ENCODE measurements at regions not wholly inside any gene's neighbourhood (a gene's known extent, or its start where the extent isn't known, plus 50 kb on each side); places are given as distances from the start of the nearest gene placed in this dataset.
"Not testable (repeated sequence)": the region's sequence is repeated elsewhere in the genome, so short reads cannot be mapped to it uniquely, and the experiment has no call there.

DNA sequence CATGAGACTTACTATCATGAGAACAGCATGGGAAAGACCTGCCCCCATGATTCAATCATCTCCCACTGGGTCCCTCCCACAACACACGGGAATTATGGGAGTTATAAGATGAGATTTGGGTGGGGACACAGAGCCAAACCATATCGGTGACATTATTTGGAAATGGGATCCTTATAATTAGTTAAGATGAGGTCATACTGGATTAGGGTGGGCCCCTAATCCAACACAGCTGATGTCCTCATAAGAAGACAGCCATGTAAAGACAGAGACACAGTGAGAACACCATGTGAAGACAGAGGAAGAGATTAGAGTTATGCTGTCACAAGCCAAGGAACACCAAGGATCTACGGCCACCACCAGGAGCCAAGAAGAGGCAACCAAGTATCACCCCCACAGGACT, 161.7 kb downstream of the SPTSSA start:
- DNase-seq: no peak

DNA sequence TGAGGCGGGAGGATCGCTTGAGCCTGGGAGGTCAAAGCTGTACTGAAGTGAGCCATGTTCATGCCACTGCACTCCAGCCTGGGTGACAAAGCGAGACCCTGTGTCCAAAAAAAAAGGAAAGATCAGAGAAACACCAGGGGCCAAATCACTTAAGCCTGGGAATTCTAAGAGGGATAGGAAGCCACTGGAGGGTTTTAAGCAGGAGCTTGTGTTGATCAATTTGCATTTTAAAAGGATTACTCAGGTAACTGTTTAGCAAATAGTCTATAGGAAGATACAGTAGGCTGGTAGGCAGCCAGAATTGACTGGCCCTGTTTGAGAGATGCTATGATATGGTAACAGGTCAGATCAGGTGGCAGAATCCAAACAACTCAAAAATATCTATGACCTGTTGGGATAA, 162.7 kb downstream of the SPTSSA start:
- DNase-seq: no peak

DNA sequence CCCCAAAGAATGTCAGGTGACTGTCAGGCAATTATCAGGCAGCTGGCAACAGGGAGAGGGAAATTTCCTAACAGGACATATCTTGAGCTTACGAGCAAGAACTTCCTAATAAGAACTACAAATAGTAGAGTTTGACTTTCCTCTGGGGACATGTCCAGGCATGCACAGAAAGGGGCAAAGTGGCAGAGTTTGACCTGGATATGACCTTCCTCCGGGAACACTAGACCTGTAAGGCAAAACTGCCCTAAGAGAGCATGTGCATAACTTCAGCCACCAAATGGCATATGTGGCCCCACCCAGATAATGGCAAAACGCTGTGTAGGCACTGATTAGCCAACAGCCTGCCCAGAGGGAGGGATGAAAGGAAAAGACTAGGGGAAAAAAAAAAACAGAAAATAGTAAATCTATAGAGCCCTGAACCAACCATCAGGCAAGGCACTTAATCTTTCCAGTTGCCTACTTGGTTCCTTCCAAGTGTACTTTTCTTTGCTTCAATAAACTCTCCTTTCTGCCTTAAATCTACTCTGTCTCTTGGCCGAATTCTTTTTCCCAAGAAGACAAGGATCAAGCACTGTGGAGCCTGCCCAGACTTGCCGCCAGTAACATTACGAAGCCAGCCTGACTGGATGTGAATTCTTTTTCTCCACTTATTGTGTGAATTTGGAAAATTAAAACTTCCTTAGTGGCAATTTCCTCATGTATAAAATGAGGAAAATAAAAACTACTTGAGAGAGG, 164.1 kb downstream of the SPTSSA start:
- DNase-seq: no peak

DNA sequence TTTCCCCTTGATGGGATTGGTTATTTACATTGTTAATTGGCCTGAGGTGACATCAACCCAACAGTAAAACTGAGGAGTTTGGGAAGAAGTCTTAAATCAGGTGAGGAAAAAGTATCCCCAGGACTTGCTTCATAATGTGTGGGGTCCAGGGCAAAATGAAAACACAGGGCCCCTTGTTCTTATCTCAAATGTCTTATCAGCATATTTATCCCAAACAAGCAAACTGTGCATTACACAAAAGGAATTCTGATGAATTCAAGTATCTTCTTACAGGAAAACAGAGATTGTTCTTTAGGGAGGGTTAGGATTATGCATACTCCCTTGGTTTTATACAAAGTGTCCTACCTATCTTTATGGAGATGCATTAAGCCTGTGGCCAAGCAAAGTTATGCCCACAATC, 178.4 kb downstream of the SPTSSA start:
- DNase-seq: no peak

DNA sequence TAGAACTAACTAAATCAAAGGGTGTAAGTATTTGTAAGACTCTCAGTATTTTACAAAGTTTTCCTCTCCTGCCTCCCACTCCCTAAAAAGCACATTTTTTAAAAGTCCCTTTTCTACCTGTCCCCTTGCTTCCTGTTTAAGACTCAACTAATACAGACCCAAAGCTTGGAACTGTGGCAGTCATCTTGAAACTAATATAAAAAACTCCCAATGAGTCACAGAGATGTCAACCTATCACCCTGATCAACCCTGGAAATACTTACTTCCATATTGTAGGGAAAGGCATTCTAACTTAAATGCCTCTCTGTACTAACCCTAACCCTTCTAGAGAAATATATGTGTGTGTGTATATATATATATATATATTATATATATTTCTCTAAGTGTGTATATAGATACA, 184.8 kb downstream of the SPTSSA start:
- no peak for DNase-seq

DNA sequence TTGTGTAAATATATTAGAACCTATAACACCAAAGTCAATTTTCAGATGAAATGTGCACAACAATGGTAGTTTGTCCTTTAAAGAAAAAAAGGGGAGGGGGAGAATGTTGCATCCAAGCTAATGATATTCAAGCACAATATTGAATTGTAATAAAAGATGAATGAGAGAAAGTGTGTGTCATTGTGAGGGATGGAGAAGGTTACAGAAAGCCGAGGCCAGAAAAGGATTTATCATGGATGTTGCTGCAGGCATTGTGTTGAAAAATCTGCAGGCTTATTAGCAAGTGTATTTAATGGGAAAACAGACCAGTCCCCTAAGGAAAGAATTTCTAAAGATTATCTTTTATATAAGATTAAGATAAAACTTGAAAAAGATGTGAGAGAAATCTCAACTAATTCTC, 186.5 kb downstream of the SPTSSA start:
- DNase-seq: no peak

DNA sequence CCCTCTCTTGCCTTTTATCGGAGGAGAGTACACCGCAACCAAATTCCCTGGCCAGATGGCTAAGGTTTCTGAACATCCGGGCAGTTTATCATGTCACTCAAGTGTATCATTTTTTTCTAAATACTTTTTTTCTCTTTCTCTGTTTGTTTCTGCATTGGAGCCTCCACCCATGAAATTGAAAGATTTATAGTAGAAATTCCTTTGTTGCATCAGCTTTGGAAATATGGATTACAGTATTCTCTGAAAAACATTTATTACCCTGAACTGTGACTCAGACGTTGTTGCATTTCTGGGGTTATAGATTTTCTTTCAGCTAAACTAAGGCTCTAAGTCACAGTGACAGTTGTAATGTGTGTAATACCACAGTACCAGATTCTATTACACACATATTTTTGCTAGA, 187.0 kb downstream of the SPTSSA start:
- no peak for DNase-seq

DNA sequence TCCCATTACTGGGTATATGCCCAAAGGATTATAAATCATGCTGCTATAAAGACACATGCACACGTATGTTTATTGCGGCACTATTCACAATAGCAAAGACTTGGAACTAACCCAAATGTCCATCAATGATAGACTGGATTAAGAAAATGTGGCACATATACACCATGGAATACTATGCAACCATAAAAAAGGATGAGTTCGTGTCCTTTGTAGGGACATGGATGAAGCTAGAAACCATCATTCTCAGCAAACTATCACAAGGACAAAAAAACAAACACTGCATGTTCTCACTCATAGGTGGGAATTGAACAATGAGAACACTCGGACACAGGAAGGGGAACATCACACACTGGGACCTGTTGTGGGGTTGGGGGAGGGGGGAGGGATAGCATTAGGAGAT, 188.3 kb downstream of the SPTSSA start:
- not testable (repeated sequence) for DNase-seq

DNA sequence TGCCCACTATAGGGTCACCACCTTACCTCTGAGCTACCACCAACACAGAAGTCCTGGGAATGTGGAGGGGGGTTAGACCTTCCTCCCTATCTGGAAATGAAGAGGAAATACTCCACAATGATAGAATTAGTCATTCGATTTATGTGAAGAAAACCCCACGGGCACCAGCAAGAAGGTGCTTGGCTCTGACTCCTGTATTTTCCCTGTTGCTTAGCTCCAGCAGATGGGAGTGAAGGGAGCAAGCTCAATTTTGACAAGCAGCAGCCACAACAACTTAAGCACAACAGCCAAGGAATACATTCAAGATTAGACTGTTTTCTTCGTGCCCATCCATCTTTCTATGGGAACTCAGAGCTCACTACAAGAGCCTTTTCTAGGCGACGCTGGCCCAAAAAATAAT, 191.7 kb downstream of the SPTSSA start:
- DNase-seq: no peak

DNA sequence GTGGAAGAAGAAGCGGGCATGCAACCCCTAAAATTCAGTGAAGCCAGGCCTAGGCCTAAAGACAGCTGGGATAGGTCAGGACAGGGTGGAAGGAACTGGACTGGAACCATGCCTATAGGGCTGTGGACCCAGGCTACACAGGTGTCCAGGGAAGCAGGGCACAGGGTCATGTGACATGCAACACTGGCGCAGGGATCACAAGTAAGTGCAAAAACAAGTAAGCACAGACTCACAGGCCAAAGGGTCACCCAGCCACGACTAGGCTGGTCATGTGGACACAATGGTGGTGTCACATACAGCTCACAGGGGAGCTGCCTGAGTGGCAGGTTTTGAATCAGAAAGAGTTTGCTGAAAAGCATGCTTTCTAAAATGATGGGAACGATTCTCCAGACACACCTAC, 195.7 kb downstream of the SPTSSA start:
- DNase-seq: no peak

DNA sequence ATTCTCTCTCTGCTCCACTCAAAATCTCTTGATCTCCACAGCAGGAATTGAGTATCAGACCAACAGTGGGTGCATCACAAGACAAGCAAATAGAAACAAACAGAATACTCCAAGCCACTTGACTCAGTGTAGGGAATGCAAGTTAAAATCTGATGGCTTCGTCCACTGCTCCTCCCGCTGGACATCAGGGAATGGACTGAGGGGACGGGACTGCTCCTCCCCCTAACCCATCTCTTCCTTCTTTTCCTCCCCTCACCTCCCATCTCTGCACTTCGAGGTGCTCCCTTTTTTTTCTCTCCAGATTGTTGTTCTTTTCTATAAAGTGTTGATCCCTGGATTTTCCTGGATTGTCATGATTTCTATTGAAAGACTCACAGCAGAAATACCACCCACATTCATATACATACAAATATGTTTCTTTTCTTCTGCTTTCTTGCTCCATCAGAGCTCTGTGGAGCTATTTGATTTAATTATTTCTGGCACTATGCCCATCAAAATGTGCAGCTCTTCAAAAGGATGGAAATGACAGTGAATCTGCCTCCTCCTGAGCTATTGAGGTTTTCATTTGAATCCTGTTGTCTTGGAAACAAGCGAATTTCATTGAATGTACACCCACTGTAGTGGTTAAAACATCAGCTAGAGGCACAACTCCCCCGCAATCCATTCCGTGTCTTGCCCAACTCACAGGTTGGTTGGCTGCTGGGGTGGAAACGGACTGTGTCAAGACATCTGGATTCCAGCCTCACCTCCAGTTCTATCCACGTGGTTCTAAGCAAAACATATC, 199.7 kb downstream of the SPTSSA start:
- no peak for DNase-seq

DNA sequence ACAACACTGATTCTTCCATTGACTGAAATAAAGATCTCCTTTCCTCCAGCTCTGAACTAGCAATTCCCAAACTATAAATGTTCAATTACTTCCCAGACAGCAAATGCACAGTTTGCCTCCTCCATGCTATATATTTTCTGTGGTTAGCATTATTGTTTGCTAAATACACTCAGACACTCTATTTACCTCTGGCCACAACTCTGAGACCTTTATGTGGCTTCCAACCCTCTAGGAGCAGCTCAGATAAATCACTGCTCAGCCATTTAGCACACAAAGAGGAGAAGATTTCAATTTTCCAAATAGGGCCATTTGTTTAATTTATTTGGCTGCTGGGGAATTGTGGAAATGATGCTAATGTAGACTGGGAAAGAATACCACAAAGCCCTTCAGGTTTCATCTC, 202.0 kb downstream of the SPTSSA start:
- no peak for DNase-seq

DNA sequence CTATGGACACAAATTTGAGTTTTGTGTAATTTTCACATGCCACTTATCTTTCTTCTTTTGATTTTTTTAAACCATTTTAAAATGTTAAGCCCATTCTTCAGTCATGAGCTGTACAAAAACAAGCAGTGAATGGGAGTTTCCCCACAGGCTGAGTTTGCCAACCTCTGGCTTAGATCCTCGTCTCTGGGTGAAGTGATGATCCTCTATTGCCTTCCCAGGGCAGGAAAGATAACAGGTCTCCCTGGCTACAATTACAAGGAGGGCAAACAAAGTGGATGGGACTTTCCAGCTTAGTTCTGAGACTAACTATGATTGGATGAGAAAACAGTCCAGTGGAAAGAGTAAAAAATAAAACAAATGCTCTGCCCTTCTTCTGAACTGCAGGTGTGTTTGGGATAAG, 203.7 kb downstream of the SPTSSA start:
- no peak for DNase-seq

DNA sequence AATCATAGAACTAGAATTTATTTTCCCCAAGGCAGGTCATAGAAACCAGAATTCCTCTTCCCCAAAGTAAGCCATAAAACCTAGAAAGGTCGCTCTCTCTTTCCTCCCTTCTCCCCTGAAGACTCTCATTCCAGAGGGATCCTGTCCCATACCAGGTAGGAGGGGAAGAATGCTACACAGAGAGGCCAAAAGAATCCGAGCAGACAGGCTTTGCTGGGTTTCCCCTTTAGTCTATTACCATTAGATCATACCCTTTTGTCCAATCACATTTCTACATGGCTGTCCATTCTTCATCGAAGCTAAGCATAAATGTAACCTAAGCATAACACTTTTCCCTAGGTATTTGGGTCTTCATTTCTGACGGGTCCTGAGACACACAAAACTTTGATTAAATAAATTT, 204.5 kb downstream of the SPTSSA start:
- DNase-seq: no peak

DNA sequence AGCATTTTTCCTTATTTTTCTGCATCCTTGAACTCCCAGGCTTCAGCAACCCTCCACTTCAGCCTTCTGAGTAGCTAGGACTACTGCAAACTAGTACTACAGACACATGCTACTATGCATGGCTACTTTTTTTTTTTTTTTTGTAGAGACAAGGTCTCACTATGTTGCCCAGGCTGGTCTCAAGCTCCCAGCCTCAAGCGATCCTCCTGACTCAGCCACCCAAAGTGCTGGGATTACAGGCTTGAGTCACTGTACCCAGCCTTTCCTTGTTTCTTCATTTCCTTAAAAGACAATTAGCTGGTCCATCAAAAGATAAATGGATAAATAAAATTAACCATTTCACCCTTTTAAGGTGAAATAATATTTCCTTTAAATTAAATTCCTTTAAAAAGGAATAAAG, 205.8 kb downstream of the SPTSSA start:
- no peak for DNase-seq

DNA sequence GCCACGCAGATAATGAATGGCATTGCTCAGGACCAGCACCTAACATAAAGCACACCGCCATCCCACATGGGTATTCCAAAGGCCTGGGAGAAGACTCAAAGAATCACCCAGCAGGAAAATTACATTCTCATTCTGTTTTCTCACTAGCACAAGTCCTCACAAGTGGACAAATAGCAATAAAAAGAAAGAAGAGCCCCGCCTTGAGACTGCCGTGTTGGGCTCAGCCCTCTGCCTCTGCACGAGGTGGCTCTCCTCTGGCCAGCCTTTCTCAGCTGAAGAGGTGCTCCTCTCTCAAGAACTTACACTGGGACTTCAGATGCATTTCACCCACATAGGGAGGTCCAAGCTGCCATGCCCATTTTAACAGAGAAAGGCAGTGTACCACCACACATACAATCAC, 207.5 kb downstream of the SPTSSA start:
- no peak for DNase-seq

DNA sequence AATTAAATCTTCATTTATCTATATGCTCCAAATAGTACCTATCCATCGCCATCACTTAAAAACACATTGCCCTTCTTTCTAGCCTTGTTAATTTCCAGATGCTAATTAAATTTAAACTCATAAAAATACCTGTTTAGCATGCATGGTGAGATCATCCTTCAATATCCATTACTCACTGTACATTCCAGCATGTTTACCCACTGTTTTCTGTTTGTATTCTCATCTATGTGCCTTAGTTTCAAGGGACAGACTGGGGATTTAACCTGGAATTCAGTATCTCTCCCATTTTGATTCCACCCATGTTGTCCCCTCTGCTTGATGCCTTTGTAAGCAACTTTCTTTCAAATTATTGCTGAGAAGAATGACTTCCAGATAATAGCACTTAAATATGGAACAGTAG, 208.0 kb downstream of the SPTSSA start:
- DNase-seq: no peak

DNA sequence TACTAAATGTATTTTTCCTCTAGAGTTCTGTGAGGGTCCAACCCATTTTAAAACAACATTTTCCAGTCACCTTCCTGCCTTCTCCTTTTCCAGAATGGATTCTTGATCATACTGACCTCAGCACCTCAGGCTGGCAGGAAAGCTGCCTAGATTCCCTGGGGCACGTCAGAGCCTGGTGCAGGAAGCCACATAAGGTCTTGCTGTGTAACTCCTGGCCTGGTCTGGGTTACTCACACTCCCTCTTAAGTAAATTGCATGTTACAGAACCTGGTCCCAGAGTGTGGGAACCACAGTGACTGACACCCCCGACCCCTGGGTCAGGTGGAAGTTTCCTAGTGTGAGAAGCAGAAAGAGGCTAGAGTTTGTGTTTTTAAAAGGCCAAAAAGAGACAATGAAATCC, 209.8 kb downstream of the SPTSSA start:
- DNase-seq: no peak

DNA sequence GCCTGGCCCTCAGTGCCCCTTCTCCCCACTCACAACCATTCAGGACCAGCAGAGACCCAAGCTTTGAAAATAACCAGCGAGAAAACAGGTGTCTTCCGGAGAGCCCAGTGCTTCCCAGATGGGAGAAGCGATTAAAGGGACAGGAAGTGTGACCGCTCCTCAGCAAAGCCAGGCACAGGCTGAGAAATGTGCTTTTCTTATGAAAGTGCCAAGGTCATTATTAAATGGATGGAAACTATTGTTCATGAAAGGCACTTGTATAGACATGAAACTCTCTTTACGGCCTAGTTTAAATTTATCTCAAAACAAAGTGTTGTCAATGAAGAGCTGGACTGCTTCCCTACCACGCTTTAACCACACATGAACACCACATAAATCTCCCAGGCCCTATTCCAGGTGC, 210.4 kb downstream of the SPTSSA start:
- no peak for DNase-seq

DNA sequence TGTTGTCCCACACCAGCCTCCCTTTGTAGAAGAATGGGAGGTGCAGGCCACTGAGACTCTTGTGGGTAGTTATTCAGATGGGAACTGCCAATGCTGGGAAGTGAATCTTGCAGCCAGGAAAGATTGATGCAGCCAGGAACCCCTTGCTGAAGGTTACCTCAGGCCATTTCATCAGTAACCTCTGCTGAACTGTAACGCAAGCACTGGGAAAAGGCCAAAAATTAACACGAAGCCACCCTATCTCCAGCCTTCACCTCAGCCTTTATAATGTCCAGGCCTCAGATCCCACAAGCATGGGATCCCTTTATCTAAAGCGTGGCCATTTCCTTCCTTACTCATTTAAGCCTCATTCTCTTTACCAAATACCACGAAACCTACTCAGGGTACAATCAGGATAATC, 211.1 kb downstream of the SPTSSA start:
- DNase-seq: no peak

DNA sequence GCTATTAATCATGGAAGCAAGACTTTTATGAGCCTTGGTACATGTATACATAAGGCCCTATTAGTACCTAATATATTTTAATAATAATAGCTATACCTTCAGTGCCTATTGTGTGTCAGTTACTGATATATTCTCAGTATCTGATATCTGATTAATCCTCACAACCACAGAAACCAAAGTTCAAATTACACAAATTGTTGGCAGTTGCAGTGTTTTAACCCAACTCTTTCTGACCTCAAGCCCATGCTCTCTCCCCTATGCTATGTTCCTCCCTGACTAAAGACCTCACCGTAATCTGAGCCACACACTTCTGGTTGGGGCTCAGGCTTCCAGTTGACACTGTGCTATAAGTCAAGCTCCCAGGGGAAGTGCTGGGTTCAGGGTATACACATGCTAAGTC, 214.4 kb downstream of the SPTSSA start:
- DNase-seq: no peak

DNA sequence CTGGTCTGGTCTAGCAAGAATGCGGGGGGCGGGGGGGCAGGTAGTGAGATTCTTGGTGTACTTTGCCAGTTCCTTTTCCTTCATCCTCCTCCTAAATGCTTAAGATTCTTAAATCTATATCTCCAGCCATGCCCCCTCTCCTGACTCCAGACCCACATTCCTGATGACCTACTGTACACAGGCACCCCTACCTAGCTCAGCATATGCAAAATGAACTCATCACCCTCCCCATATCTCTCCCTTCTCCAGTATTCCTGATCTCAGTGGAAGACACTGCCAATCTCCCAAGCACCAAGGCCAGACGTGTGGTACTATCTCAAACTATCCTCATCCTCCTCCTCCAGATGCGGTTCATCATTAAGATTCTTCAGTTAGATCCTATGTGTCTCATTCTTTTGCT, 215.8 kb downstream of the SPTSSA start:
- no peak for DNase-seq

DNA sequence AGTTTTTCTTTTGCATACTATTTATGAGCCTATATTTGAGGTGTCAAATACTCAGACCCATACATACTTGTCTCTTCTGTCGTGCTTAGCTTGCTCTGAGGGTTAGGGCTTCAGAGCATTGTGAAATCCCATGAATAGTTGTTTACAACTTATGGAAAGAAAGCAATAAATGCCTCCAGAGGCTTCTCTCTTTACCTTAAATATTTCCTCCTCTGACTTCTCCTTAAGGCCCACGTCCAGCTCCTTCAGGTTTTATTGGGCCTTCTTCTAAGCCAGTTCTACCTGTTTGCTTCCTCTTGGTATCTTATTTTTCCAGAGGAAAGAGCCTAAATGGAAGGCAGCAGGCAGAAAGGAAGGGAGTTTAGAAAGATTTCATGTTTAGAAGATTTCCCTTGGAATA, 218.6 kb downstream of the SPTSSA start:
- no peak for DNase-seq

DNA sequence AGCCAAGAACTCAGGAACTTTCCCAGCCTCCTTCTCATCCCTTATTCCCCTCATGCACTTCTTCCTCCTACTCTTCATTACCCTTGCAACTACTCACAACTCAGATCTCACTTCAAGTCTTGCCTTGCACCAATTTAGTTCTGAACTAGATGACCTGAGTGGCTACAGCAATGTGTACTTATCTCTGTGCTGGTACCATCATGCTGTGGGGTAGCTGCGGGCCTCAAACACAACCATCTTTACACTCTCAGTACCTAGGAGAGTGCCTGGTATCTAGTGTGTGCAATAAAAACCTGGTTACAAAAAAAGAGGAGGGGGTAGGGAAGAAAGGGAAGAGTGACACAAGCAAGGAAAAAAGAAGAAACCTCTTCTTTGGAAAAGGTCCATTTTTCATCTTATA, 219.0 kb downstream of the SPTSSA start:
- DNase-seq: no peak

DNA sequence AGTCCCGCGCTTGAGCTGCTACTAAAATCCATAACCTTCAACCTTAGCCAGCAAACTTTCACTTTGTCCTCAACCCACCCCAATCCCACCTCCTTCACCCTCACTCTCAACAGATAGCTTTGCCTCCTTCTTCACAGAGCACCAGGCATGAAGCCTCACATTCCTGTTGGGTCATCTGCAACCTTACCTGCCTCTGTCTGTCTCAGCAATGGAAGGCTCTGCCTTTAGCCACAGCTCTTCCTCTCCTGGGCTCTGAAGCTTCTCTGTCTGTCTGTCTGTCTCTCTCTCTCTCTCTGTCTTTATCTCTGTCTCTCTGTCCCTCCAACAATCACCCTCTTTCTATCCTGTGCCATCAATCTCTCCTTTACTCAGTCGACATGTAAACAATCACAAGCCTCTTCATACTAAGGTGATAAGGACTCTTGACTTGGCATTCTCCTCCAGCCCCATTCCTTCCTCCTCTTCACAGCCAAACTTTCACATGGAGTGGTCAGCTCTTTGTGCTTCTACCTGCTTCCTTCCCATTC, 220.8 kb downstream of the SPTSSA start:
- no peak for DNase-seq

All from NCI-H2029 (cell line).